ENCODE measurements at regions not wholly inside any gene's neighbourhood (a gene's known extent, or its start where the extent isn't known, plus 50 kb on each side); places are given as distances from the start of the nearest gene placed in this dataset.

DNA sequence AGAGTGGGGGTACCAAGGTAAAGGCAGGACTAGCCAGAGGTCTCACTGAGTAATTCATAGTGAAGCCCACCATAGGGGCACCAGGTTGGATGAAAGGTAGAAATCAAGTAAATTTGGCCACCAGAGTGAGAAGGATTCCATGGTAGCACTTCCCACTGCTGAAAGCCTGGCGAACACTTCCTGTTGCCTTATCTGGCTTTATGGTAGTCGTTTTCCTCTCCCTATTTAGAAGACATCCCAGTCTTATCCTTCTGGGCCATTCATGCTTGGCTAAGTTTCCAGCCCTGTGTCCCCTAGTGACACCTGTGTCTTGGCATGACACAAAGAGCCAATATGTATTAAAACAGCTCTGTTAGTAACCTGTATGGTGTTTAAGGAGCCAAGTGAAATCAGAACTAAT is 74.3 kb upstream of the SIPA1L2 start:
- Histone ChIP-seq H3K4me3 (no peak overlapping the region), H3K27me3 (no peaks in the 10 kb centered on the region), H3K36me3 (no peaks in the 10 kb centered on the region), H3K9me3 (no peaks in the 10 kb centered on the region), H3K4me1 (peaks cover 0 to 34% (median 7%) of the 10 kb centered on the region in 4 donors), H3K27ac (peak overlapping the region; percentile 34 to 44 (median 38))
- no peak for DNase-seq
- peak in 1 of 4 donors; percentile 6 for ATAC-seq
- 0% methylated on average over 1 of the region's 2 CpGs for WGBS (ENCODE audit: insufficient coverage, low coverage, low lambda C conversion rate, missing lambda C conversion rate)
- no peak for TF ChIP-seq POLR2A (IDR thresholded peaks at IDR 0.05)
- TF ChIP-seq, protein P1, sequence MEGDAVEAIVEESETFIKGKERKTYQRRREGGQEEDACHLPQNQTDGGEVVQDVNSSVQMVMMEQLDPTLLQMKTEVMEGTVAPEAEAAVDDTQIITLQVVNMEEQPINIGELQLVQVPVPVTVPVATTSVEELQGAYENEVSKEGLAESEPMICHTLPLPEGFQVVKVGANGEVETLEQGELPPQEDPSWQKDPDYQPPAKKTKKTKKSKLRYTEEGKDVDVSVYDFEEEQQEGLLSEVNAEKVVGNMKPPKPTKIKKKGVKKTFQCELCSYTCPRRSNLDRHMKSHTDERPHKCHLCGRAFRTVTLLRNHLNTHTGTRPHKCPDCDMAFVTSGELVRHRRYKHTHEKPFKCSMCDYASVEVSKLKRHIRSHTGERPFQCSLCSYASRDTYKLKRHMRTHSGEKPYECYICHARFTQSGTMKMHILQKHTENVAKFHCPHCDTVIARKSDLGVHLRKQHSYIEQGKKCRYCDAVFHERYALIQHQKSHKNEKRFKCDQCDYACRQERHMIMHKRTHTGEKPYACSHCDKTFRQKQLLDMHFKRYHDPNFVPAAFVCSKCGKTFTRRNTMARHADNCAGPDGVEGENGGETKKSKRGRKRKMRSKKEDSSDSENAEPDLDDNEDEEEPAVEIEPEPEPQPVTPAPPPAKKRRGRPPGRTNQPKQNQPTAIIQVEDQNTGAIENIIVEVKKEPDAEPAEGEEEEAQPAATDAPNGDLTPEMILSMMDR (IDR thresholded peaks at IDR 0.05): no peak
- intact Hi-C loops (cut with DNase I): no loop called here

DNA sequence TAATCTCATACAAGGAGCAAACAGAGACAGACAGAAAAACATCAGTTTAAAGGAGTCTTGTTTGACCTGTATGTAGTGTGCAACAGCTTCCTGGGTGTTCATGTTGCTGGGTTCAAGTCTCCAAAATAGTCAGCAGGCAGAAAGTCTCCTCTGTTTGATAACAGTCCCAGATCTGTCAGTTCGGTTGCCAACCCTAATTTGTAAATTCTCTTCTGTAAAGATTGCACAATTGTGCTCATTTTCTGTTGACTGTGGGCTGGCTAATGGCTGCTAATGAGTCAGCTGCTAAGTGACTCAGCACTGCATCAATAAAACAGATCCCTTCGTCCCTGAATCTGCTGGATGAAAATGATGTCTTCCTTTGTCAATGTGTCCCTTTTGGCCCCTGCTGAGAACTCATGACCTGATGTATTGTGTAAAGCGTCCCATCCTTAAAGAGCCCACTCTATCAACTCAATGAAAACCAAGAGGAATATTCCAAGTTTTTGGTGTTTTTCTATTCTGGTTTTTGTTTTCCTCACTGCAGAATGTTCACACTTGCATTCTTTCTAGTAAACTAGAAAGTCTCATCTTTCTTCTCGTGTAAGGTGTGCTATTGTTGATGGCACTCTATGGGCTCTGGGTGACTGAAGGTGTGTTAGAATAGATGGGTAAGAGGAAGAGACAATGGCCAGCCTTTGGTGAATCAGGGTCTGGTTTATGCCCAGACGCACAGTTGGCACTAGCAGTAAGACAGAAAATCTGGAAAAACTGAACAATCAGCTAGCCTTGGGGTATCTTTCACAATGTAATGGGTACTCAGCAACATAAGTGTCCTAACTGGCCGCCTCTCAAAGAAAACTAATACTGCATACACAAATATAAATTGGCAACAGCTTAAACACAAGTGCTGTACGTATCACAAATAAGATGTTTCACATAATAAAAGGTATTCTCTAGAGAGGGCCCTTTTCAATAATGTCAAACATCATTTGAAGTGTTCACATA is 75.1 kb upstream of the SIPA1L2 start:
- no peaks in the 10 kb centered on the region for H3K36me3 ChIP-seq
- peaks cover 0 to 38% (median 7%) of the 10 kb centered on the region in 4 donors for H3K4me1 ChIP-seq
- DNase-seq (peak in 1 of 3 donors; percentile 60), ATAC-seq (peak; percentile 84 to 89 (median 86))
- TF ChIP-seq, protein P1 (IDR thresholded peaks at IDR 0.05): no peak
- TF ChIP-seq POLR2A (IDR thresholded peaks at IDR 0.05): no peak
- H3K4me3 ChIP-seq: no peak overlapping the region
- intact Hi-C loops (cut with DNase I): no loop called here
- H3K27me3 ChIP-seq: no peaks in the 10 kb centered on the region
- H3K9me3 ChIP-seq: no peaks in the 10 kb centered on the region
- WGBS (ENCODE audit: insufficient coverage, low coverage, low lambda C conversion rate, missing lambda C conversion rate): 43% methylated on average over 6 of the region's 7 CpGs
- H3K27ac ChIP-seq: peak overlapping the region; percentile 46 to 73 (median 51)

DNA sequence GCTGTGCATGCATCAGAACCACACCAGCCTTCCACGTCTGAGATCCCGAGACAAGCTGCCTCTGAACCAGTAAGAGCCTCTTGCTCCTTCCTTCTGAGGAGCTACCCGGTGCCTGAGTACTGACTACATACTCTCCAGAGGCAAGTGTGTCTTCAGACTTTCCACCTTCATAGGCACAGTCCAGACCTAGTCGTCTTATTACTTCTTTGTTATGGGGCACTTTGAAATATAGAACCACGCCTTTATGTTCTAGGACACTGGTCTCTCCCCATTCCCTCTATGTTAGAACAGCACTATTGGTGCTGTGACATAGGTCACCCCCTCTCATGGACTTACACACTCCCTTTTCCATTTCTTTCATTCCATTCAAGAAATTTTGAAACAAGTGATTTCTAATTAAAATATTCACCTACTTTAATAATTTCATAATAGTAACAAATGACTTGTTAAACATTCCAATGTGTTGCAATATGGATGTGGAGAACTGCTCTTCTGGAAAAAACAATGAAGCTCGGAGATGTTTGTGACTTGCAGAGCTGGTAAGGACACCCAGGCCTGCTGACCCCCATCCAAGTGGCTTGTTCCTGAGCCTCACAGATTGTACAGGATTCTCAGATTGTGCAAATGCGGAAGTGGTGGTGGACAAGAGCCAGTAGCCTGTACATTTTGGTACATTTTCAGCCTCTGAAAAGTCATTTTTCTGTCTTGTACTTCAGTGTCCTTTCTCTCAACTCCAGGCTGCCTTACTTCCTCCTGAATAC is 76.1 kb upstream of the SIPA1L2 start:
- Histone ChIP-seq H3K27ac (peak overlapping the region in 2 of 3 donors; percentile 51 to 73), H3K4me3 (no peak overlapping the region), H3K27me3 (no peaks in the 10 kb centered on the region), H3K4me1 (peaks cover 0 to 38% (median 7%) of the 10 kb centered on the region in 4 donors), H3K36me3 (no peaks in the 10 kb centered on the region), H3K9me3 (no peaks in the 10 kb centered on the region)
- TF ChIP-seq, protein P1 (IDR thresholded peaks at IDR 0.05): no peak
- TF ChIP-seq POLR2A (IDR thresholded peaks at IDR 0.05): no peak
- intact Hi-C loops (cut with DNase I): no loop called here
- DNase-seq (no peak), ATAC-seq (no peak)
- WGBS (ENCODE audit: insufficient coverage, low coverage, low lambda C conversion rate, missing lambda C conversion rate): 84% methylated on average over 3 of the region's 7 CpGs

- peaks cover 0 to 38% (median 7%) of the 10 kb centered on the region in 4 donors for H3K4me1 ChIP-seq
- intact Hi-C loops (cut with DNase I): no loop called here
- no peaks in the 10 kb centered on the region for H3K9me3 ChIP-seq
- 15% methylated on average over 2 of the region's 2 CpGs for WGBS (ENCODE audit: insufficient coverage, low coverage, low lambda C conversion rate, missing lambda C conversion rate)
- no peaks in the 10 kb centered on the region for H3K36me3 ChIP-seq
- H3K27ac ChIP-seq: no peak overlapping the region
- ATAC-seq (peak in 1 of 4 donors; percentile 47), DNase-seq (no peak)
- no peak overlapping the region for H3K4me3 ChIP-seq
- TF ChIP-seq, protein P1 (IDR thresholded peaks at IDR 0.05): no peak
- no peak for TF ChIP-seq POLR2A (IDR thresholded peaks at IDR 0.05)
- H3K27me3 ChIP-seq: no peaks in the 10 kb centered on the region
Measured at GRCh38 chr1:232707142-232707541, 77.2 kb upstream of the SIPA1L2 start.

All from right lobe of liver (tissue), 6 donors.